Liver (tissue), 8 donors: ENCODE measurements at regions not wholly inside any gene's neighbourhood (a gene's known extent, or its start where the extent isn't known, plus 50 kb on each side); places are given as distances from the start of the nearest gene placed in this dataset.

Experiments
- DNase-seq: peaks from one replicate; pipeline ENCODE4 v3.0.0-alpha.2; 2017; ENCODE audit warnings: low spot score
- H3K27ac ChIP-seq, 2 donors: one replicate each; pipeline ENCODE4 v1.7.0; 2013; ENCODE audit warnings: inconsistent platforms in 2 of 2, low read length in 2 of 2, control low read depth in 1 of 2, low read depth in 1 of 2, mild to moderate bottlenecking in 1 of 2
- H3K27me3 ChIP-seq, 4 donors: one replicate each; pipeline versions ENCODE4 v1.6.1 to v1.7.0; 2013; ENCODE audit warnings: low read length in 3 of 4, inconsistent platforms in 1 of 4, mild to moderate bottlenecking in 1 of 4, moderate library complexity in 1 of 4; ENCODE audit not compliant: control insufficient read depth in 4 of 4, insufficient read depth in 4 of 4
- H3K36me3 ChIP-seq, 4 donors: one replicate each; pipeline versions ENCODE4 v1.6.1 to v1.7.0; 2013; ENCODE audit warnings: low read length in 3 of 4, mild to moderate bottlenecking in 3 of 4, low read depth in 1 of 4, moderate library complexity in 1 of 4; ENCODE audit not compliant: control insufficient read depth in 4 of 4, insufficient read depth in 3 of 4
- H3K4me1 ChIP-seq, 4 donors: one replicate each; pipeline versions ENCODE4 v1.6.1 to v1.7.0; 2013; ENCODE audit warnings: low read length in 3 of 4, mild to moderate bottlenecking in 3 of 4, moderate library complexity in 1 of 4; ENCODE audit not compliant: control insufficient read depth in 4 of 4, insufficient read depth in 4 of 4
- H3K4me3 ChIP-seq, 3 donors: one replicate each; pipeline versions ENCODE4 v1.6.1 to v1.7.0; 2013; ENCODE audit warnings: low read length in 3 of 3, control low read depth in 1 of 3, low read depth in 1 of 3, mild to moderate bottlenecking in 1 of 3
- H3K9ac ChIP-seq, 2 donors: one replicate each; pipeline ENCODE4 v1.7.0; 2013; ENCODE audit warnings: low read length in 2 of 2, mild to moderate bottlenecking in 2 of 2, moderate library complexity in 2 of 2, control low read depth in 1 of 2, low read depth in 1 of 2
- H3K9me3 ChIP-seq, 4 donors: one replicate each; pipeline versions ENCODE4 v1.6.1 to v1.7.0; 2013; ENCODE audit warnings: low read length in 3 of 4; ENCODE audit not compliant: control insufficient read depth in 4 of 4
- CTCF ChIP-seq: fragments of 150-350 bp; IDR thresholded peaks from 2 replicates; pipeline ENCODE4 v1.5.1; 2017; ENCODE audit warnings: improper control_type of control experiment, low read depth, low read length; ENCODE audit not compliant: missing input control
- EGR1 ChIP-seq, 2 donors: IDR thresholded peaks; 2 replicates each; pipeline ENCODE4 v1.6.1; 2016 to 2018; ENCODE audit warnings: antibody characterized with exemption in 2 of 2, low read depth in 2 of 2
- FOXA1 ChIP-seq: IDR thresholded peaks from 2 replicates; pipeline ENCODE4 v1.6.1; 2016; ENCODE audit warnings: antibody characterized with exemption
- FOXA2 ChIP-seq: IDR thresholded peaks from 2 replicates; pipeline ENCODE4 v1.6.1; 2016; ENCODE audit warnings: antibody characterized with exemption
- GABPA ChIP-seq, 2 donors: IDR thresholded peaks in 1 of 2; conservative IDR thresholded peaks in 1 of 2; 2 replicates each; pipeline ENCODE4 v1.6.1; 2016; ENCODE audit warnings: antibody characterized with exemption in 2 of 2, mild to moderate bottlenecking in 1 of 2, moderate library complexity in 1 of 2
- HNF4A ChIP-seq, 2 donors: conservative IDR thresholded peaks; 2 replicates each; pipeline ENCODE4 v1.6.1; 2016; ENCODE audit warnings: antibody characterized with exemption in 2 of 2, mild to moderate bottlenecking in 2 of 2
- HNF4G ChIP-seq: IDR thresholded peaks from 2 replicates; pipeline ENCODE4 v1.6.1; 2016; ENCODE audit warnings: antibody characterized with exemption
- JUND ChIP-seq, 2 donors: IDR thresholded peaks; 2 replicates each; pipeline ENCODE4 v1.6.1; 2016; ENCODE audit warnings: antibody characterized with exemption in 2 of 2
- MAX ChIP-seq: IDR thresholded peaks from 2 replicates; pipeline ENCODE4 v1.6.1; 2016; ENCODE audit warnings: antibody characterized with exemption
- NR2F2 ChIP-seq: IDR thresholded peaks from 2 replicates; pipeline ENCODE4 v1.6.1; 2016; ENCODE audit warnings: antibody characterized with exemption
- RAD21 ChIP-seq, 2 donors: IDR thresholded peaks; 2 replicates each; pipeline ENCODE4 v1.6.1; 2016; ENCODE audit warnings: antibody characterized with exemption in 2 of 2, mild to moderate bottlenecking in 2 of 2
- REST ChIP-seq: IDR thresholded peaks from 2 replicates; pipeline ENCODE4 v1.6.1; 2016; ENCODE audit warnings: antibody characterized with exemption, mild to moderate bottlenecking
- RXRA ChIP-seq, 2 donors: IDR thresholded peaks; 2 replicates each; pipeline ENCODE4 v1.6.1; 2017 to 2018; ENCODE audit warnings: antibody characterized with exemption in 2 of 2, mild to moderate bottlenecking in 1 of 2
- SP1 ChIP-seq: IDR thresholded peaks from 2 replicates; pipeline ENCODE4 v1.6.1; 2018; ENCODE audit warnings: antibody characterized with exemption, mild to moderate bottlenecking
- TAF1 ChIP-seq: conservative IDR thresholded peaks from 2 replicates; pipeline ENCODE4 v1.6.1; 2016; ENCODE audit warnings: antibody characterized with exemption, mild to moderate bottlenecking
- YY1 ChIP-seq: IDR thresholded peaks from 2 replicates; pipeline ENCODE4 v1.6.1; 2016; ENCODE audit warnings: antibody characterized with exemption, mild to moderate bottlenecking
- WGBS: extraction: QIAGEN DNeasy Blood & Tissue Kit; methylation state at CpG from one replicate; pipeline ENCODE4 v1.1.7; 2013; 5-methylcytosine and 5-hydroxymethylcytosine counted together
- TF ChIP-seq, protein P1 (sequence below): IDR thresholded peaks from 2 replicates; pipeline ENCODE4 v1.6.1; 2016; ENCODE audit warnings: antibody characterized with exemption
- TF ChIP-seq, protein P2 (sequence below): IDR thresholded peaks from 2 replicates; pipeline ENCODE4 v1.6.1; 2016; ENCODE audit warnings: antibody characterized with exemption
- donor health status: healthy.
- donor health status: healthy.
- donor health status: healthy.
- donor health status: healthy.
- donor health status: healthy.

DNA sequence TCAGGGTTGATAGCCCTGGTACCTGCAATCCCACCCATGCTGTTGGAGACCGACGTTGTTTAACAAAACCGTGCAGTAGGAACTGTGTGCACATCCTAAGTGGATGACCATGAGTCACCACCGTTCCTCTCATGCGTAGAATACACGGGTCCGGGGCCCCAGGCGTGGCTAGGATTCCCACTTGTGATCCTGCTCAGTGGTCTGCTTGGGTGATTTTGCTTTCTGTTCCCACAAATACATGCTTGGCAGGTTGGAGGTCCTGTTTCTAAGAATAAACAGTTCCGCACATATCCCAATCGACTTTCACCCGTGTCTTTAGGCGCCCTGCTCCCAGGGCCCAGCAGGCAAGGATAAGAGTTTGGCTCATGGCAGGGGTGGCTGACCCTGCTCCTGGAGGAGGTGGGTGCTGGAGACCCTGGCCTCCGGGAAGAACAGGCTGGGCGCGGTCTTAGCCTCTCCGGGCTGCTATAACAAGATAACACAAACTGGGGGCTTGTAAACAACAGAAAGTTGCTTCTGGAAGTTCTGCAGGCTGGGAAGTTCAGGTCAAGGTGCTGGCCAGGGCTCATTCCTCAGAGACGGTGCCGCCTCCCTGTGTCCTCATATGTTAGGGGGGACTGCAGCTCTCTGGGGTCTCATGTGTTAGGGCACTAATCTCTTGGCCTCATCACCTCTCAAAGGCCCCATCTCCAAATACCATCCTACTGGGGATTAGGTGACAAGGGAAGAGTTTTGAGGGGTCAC lies 1028.3 kb downstream of the BRD1 start (continued):
- no peak for TF ChIP-seq HNF4A (conservative IDR thresholded peaks at IDR 0.05)
- TF ChIP-seq GABPA (IDR thresholded peaks at IDR 0.05 in 1 of 2, conservative IDR thresholded peaks at IDR 0.05 in 1 of 2), result no peak
- no peak for TF ChIP-seq FOXA1
- no peak for TF ChIP-seq EGR1 (IDR thresholded peaks at IDR 0.05; ENCODE audit: low read depth in 2 of 2)
- no peak for TF ChIP-seq TAF1
- TF ChIP-seq RXRA (IDR thresholded peaks at IDR 0.05), result no peak
- TF ChIP-seq NR2F2, result no peak

DNA sequence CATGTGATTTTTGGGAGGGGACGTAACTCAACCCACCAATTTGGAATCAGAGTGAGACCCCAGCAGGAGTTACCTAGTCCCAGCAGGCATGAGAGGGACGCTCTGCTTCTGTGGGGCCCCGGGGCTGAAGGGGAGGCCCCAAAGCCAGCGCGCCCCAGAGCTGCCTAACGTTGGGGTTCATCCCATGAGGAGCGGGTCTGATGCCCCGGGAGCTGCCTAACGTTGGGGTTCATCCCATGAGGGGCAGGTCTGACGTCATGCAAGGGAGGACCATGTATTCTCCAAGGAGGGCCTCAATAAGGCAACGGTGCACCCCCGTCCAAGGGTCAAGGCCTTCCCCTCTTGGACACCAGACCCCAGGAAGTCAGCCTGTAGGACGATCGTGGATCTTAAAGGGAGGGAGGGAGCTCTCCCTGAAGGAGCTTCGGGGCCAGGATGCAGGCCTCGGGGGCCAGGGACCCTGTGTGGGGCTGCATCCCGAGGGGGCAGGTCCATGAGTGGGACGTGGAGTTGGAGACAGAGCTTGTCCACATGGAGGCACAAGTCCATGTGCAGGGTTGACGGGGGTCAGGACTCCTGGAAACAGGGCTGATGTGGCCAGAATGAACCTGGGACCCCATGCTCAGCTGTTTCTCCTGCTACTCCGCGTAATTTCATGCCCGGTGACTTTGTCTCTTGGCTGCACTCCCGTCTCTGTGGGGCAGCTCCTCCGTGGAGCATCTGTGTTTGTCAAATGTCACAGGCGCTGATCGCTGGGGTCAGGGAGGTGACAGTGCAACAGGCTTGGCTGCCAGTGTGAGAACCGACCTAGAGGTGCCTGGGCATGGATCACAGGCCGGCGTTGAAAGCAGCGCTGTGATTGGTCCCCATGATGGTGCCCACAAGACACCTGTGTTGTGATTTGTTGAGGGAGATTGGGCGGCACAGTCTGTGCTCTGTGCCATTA lies 1029.1 kb downstream of the BRD1 start:
- 67% methylated on average over 31 of the region's 31 CpGs for WGBS
- Histone ChIP-seq H3K36me3 (no peaks in the 10 kb centered on the region), H3K27me3 (no peaks in the 10 kb centered on the region), H3K4me1 (no peaks in the 10 kb centered on the region), H3K9me3 (no peaks in the 10 kb centered on the region), H3K27ac (no peak overlapping the region), H3K4me3 (no peak overlapping the region), H3K9ac (no peak overlapping the region)
- TF ChIP-seq SP1 (no peak), TAF1 (no peak), FOXA1 (no peak), REST (no peak), YY1 (no peak), EGR1 (IDR thresholded peaks at IDR 0.05; ENCODE audit: low read depth in 2 of 2) (no peak), MAX (no peak), RAD21 (IDR thresholded peaks at IDR 0.05) (no peak), HNF4A (conservative IDR thresholded peaks at IDR 0.05) (no peak), FOXA2 (no peak), HNF4G (no peak), GABPA (IDR thresholded peaks at IDR 0.05 in 1 of 2, conservative IDR thresholded peaks at IDR 0.05 in 1 of 2) (no peak), JUND (IDR thresholded peaks at IDR 0.05) (no peak), RXRA (IDR thresholded peaks at IDR 0.05) (no peak), CTCF (no peak), NR2F2 (no peak)
- TF ChIP-seq, protein P1, sequence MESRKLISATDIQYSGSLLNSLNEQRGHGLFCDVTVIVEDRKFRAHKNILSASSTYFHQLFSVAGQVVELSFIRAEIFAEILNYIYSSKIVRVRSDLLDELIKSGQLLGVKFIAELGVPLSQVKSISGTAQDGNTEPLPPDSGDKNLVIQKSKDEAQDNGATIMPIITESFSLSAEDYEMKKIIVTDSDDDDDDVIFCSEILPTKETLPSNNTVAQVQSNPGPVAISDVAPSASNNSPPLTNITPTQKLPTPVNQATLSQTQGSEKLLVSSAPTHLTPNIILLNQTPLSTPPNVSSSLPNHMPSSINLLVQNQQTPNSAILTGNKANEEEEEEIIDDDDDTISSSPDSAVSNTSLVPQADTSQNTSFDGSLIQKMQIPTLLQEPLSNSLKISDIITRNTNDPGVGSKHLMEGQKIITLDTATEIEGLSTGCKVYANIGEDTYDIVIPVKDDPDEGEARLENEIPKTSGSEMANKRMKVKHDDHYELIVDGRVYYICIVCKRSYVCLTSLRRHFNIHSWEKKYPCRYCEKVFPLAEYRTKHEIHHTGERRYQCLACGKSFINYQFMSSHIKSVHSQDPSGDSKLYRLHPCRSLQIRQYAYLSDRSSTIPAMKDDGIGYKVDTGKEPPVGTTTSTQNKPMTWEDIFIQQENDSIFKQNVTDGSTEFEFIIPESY, result no peak
- TF ChIP-seq, protein P2, sequence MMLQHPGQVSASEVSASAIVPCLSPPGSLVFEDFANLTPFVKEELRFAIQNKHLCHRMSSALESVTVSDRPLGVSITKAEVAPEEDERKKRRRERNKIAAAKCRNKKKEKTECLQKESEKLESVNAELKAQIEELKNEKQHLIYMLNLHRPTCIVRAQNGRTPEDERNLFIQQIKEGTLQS, result no peak
- no peak for DNase-seq
